ENCODE measurements at regions not wholly inside any gene's neighbourhood (a gene's known extent, or its start where the extent isn't known, plus 50 kb on each side); places are given as distances from the start of the nearest gene placed in this dataset.

- no peak for TF ChIP-seq CTCF (conservative IDR thresholded peaks at IDR 0.05)
- no peak for TF ChIP-seq ZFX (IDR thresholded peaks at IDR 0.05)
These were observed 262.5 kb upstream of the TAS2R1 start for GRCh38 chr5:9892696-9893095.
